ENCODE measurements at regions not wholly inside any gene's neighbourhood (a gene's known extent, or its start where the extent isn't known, plus 50 kb on each side); places are given as distances from the start of the nearest gene placed in this dataset.
"Not testable (repeated sequence)": the region's sequence is repeated elsewhere in the genome, so short reads cannot be mapped to it uniquely, and the experiment has no call there.

DNA sequence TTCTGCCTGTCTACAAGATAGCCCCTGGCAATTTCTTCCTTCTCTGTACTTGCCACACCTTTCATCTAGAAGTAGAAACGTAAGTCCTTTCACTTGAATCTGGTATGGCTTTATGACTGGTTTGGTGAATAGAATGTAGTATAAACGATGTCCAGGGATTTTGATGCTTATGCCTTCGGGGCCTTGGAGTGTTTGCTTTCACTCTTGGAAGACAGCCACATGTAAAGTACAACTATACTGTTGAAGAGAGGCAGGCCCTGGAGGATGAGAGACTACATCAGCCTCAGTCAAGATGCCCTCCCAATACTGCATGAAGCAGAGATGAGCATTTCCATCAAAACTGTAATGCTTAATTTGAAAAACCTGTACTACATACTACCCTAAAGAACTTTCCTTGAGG, 553.8 kb upstream of the C9orf72 start:
- no peak for DNase-seq

- DNase-seq, result peak; percentile 20
These were observed 561.2 kb upstream of the C9orf72 start for GRCh38 chr9:28134446-28134976.

DNA sequence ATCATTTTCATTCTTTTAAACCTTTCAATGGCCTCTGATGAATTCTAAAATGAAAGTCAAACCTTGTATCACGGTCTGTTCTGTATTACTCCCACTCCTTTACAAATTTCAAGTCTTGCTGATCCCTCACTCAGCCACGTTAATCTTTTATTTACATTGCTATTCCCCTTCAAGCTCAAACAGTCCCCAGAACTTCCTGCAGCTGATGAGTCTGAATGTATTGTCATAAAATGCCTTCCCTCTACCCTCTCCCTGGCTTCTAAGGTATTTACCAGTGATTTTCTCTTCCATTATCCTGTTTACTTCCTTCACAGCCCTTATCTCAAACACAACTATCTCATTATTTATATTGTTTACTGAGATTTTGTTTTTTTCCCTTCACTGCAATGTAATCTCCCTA, 562.3 kb upstream of the C9orf72 start:
- peak; percentile 32 for DNase-seq

DNA sequence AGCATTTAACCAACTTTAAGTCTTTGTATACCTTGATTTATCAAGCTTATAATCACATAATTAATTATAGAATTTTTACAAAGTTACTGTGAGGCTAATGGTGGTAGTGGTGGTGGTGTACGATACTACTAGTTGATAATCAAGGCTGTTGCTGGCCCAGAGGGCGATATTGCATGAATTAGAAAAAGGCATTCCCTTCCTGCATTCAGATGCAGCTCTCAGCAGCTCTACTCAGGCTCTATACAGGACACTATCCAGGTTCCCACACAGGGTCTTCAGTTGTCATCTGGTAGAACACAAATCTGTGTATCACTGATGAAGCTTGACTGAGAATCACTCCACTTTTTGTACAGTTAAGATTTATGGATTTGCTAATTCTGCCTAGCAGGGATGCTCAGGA, 562.8 kb upstream of the C9orf72 start:
- DNase-seq, result no peak

GRCh38 chr9:28147430-28147829, 574.1 kb upstream of the C9orf72 start:
- DNase-seq, result not testable (repeated sequence)

DNA sequence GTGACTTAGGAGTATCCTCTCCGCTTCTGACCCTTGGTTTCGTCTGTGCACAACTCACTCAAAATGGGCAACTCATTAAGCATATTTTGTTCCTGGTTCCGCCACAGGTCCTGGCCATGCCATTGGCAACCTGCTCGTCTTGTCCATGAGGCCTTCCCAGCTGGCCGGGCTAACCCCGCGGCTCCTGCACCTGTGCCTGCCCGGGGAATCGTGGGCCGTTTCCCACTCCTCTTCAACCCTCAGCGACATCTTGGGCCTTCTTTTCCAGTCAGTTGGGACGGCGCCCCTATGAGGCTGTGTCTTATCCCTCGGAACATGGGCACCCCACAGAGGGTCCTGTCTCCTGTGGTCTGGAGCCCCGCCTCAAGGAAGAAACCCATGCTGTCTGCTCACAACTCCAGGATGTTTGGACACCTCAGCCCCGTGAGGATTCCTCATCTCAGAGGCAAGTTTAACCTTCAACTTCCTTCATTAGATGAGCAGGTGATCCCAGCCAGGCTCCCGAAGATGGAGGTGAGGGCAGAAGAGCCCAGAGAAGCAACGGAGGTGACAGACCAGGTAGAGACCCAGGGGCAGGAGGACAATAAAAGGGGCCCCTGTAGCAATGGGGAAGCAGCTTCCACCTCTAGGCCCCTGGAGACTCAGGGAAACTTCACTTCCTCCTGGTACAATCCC, 574.8 kb upstream of the C9orf72 start:
- DNase-seq, result not testable (repeated sequence)

DNA sequence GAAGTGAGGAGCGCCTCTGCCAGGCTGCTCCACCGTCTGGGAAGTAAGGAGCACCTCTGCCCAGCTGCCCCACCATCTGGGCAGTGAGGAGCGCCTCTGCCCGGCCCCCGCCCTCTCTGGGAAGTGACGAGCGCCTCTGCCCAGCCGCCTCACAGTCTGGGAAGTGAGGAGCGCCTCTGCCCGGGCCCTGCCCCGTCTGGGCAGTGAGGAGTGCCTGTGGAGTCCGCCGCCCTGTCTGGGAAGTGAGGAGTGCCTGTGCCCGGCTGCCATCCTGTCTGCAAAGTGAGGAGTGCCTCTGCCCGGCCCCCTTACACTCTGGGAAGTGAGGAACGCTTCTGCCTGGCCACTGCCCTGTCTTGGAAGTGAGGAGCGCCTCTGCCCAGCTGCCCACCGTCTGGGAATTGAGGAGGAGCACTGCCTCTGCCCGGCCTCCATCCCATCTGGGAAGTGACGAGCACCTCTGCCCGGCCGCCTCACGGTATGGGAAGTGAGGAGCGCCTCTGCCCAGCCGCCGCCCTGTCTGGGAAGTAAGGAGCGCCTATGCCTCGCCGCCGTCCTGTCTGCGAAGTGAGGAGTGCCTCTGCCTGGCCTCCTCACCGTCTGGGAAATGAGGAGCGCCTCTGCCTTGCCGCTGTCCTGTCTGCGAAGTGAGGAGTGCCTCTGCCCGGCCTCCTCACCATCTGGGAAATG, 576.2 kb upstream of the C9orf72 start:
- not testable (repeated sequence) for DNase-seq

DNA sequence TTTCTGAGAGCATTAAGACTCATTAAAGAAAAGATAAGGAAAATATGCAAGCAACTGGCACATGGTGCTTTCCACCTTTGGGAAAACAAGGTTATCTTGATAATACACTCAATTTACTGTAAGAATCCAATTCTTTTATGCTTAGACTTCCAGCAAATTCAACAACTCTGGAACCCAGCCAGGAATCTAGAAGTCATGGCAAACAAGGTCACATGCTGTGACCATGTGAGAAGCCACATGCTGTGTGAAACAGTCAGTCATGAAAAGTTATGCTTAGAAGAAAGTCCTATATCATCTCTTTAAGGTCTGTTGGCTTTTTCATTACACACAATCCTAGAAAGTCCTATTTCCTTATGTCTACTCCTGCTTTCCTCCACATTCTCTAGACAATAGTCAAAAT, 581.8 kb upstream of the C9orf72 start:
- DNase-seq, result no peak

- DNase-seq, result no peak
These were observed 582.4 kb upstream of the C9orf72 start for GRCh38 chr9:28155671-28156070.

- DNase-seq, result no peak
These were observed 585.2 kb upstream of the C9orf72 start for GRCh38 chr9:28158451-28158850.

- no peak for DNase-seq
These were observed 590.3 kb upstream of the C9orf72 start for GRCh38 chr9:28163619-28164018.

- DNase-seq, result no peak
These were observed 592.9 kb upstream of the C9orf72 start for GRCh38 chr9:28166179-28166578.

DNA sequence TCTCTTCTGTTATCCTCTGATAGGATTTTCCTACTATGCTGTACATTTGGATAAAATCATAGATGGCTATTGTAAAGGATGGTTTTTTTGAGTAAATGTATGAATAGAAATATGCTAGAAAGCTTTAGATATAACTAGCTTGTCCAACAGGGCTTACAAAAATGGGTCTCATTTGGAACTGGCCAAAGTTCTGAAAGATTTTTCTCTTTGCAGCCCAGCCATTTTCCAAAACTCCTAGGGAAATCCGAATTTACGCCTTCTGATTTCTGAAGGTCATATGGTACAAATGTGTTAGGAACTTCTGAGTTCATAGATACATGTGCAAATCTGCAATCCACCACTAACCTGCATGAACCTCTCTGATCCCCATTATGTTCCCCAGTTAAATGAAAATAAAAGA, 603.9 kb upstream of the C9orf72 start:
- no peak for DNase-seq

GRCh38 chr9:28177925-28178324, 604.6 kb upstream of the C9orf72 start:
- DNase-seq, result no peak

DNA sequence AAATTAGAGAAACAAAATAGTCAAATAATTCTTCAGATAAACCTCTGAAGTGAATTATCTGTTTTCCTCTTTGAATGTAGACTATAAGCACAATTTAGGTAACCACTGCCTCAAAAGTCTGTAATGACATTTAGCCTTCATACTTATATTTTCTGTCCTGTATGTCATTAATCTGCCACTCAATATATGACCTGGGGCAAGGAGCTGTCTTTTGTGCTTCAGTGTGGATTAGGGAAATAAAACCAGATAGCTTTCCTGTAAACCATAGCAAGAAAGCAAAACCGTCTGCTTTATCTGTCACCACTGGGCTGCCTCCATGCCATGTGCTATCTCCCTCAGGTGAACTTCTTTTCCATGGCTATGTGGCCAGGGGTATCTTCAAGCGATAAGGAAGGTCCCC, 606.6 kb upstream of the C9orf72 start:
- no peak for DNase-seq

GRCh38 chr9:28190981-28191380, 617.7 kb upstream of the C9orf72 start:
- no peak for DNase-seq

DNA sequence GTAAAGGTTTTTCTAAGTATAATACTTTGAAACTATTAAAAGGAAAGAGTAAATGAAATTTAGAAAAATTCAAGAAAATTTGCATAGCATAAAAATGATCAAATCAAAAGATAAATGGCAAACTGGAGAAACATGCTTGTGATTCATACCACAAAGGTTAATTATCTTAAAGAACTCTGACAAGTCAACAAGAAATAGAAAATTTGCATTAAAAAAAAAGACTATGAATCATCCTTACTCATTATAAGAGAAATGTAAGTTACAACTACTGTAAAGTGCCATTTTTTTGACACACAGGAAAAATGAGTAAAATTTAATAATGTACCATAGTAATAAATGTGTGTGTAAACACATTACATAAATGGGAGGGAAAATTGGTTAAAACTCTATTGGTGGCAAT, 624.4 kb upstream of the C9orf72 start:
- DNase-seq, result no peak

DNA sequence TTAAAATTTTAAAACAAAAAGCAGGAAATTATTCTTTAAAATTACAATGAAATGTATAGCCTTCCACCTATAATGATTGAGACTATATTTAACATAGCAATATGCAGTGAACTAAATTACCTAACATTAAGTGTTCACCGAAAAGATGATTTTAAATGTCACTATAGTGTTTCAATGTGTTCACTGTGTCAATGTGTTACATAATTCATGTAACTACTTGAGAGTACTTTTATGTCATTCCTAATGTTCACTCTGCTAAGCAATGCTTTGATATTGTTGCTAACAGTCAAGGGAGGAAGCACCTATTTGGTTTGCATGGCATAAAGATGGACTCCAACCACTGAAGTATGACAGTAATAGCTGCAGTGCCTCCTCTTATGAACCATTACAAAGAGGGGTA, 629.8 kb upstream of the C9orf72 start:
- DNase-seq, result no peak

- DNase-seq, result no peak
These were observed 633.0 kb upstream of the C9orf72 start for GRCh38 chr9:28206280-28206679.

DNA sequence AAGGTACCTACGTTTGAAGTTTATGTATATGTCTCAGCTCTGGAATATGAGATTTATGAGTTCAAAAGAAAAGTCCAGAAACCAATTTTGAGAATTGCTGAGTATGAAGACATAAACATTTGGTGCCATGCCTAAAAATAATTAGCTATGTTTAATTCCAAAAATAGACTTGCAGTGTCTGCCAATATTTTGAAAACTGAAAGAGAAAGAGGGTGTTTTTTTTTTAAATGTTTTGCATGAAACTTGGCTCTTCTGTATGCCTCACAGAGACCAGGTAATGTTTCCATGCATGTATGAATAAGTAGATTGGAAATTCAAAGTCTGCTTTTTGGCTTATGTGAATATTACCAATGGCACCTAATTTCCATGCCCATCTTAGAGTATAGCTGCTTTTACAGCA, 634.4 kb upstream of the C9orf72 start:
- DNase-seq, result no peak

- no peak for DNase-seq
These were observed 635.8 kb upstream of the C9orf72 start for GRCh38 chr9:28209130-28209529.

DNA sequence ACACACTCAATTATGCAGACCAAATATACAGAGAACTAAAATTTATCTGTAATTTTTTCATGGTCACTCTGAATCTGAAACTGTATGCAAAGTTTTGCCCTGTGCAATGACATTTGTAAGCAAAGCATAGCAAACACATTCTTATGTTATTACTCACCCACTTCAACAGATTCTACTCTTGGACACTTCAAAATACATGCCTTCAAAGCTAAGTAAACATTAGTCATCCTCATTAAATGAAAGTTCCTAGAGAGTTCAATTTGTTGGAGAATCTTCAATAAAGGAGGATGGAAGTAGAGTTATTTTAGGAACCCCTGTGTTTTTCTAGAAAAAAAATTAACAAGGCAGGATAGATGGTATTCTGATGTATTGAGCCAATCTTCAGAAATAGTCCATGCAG, 639.7 kb upstream of the C9orf72 start:
- peak; percentile 44 for DNase-seq

- DNase-seq, result no peak
These were observed 642.4 kb upstream of the C9orf72 start for GRCh38 chr9:28215536-28216299.

GRCh38 chr9:28232686-28233085, 659.4 kb upstream of the C9orf72 start:
- no peak for DNase-seq
